ENCODE measurements at regions not wholly inside any gene's neighbourhood (a gene's known extent, or its start where the extent isn't known, plus 50 kb on each side); places are given as distances from the start of the nearest gene placed in this dataset.
"Not testable (repeated sequence)": the region's sequence is repeated elsewhere in the genome, so short reads cannot be mapped to it uniquely, and the experiment has no call there.

DNA sequence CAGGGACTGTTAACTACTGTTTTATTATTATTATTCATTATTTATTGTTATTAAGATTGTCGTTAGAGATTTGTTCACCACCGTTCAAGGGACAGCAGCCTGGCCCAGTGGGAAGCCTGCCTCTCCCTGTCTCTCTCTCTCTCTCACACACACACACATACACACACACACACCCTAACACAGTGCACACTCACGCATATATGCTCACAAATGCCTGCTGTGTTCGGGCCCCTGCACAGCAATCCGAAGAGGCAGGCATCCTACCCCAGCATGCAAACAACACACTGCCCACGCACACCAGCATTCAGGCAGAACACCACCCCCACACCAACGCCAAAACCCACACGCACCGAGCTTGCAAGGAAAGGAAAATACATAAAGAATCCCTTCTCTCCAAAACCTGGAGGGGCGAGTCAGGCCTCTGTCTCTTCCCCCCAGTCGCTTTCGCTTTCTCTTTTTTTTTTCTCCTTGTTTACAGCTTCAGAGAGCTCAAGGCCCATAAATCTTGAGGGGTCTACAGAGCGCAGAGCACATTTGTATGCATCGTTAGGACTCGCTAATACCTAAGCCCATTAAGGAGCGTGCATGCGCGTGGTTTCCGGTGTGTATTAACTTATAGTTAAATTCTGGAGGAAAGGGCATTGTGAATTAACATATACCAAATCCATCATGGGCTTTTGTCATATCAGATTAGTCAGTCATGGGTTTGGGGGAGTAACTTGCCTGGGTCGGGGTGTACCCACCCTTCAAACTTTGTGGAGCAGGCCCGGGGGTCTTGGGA, 464.6 kb upstream of the ZNG1F start:
- TF ChIP-seq CTCF (IDR thresholded peaks at IDR 0.05; ENCODE audit: insufficient read depth, low read length); GABPA (IDR thresholded peaks at IDR 0.05; ENCODE audit: low read depth): not testable (repeated sequence)
